Activated CD8-positive, alpha-beta memory T cell treated with anti-CD3 and anti-CD28 coated beads for 48 hours (primary cell): ENCODE measurements at regions not wholly inside any gene's neighbourhood (a gene's known extent, or its start where the extent isn't known, plus 50 kb on each side); places are given as distances from the start of the nearest gene placed in this dataset.

Experiments
- DNase-seq, 3 experiments: peaks; one replicate each; pipeline ENCODE4 v3.0.0-alpha.2; 2020; ENCODE audit warnings: low read depth in 2 of 3, low spot score in 2 of 3

DNA sequence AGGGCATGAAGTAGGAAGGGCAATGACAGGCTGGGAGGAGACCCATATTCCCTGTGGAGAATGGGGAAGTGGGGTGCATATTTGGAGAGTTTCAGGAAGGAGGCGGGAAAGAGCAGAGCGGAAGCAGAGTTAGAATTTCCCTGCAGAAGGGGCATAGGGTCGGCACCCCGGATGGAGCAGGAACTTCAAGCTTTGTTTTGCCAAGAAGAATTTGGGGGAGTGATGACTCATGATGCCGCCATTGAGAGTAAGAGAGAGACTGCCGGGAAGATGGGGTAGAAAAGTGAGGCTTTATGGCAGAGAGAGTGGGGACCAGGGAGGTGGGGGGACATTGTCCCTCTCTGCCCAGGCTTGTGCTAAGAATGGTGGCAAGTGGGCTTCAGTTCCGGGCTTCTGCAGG is 50.3 kb upstream of the EPB41L1 start:
- no peak for DNase-seq
